ENCODE measurements at regions not wholly inside any gene's neighbourhood (a gene's known extent, or its start where the extent isn't known, plus 50 kb on each side); places are given as distances from the start of the nearest gene placed in this dataset.
A peak's percentile ranks its signal among the peaks of the same experiment; 100 is the strongest.

GRCh38 chr11:131145791-131146190 is 224.6 kb upstream of the NTM start:
- Mint-ChIP-seq H3K27me3 (ENCODE audit: low read depth) (no peaks in the 10 kb centered on the region), H3K9me3 (no peaks in the 10 kb centered on the region), H3K27ac (no peak overlapping the region), H3K36me3 (no peaks in the 10 kb centered on the region), H3K4me3 (no peak overlapping the region), H3K4me1 (no peaks in the 10 kb centered on the region)
- POLR2A ChIA-PET: no interaction called here
- TF ChIP-seq ATF6 (CRISPR knock-in tag; IDR thresholded peaks at IDR 0.05) (no peak), E2F5 (CRISPR knock-in tag; IDR thresholded peaks at IDR 0.05) (no peak)
- CTCF ChIA-PET: no interaction called here
- ATAC-seq (no peak), DNase-seq (ENCODE audit: low spot score) (no peak)

GRCh38 chr11:131146827-131147490 is 223.5 kb upstream of the NTM start:
- Mint-ChIP-seq H3K9me3 (no peaks in the 10 kb centered on the region), H3K27ac (no peak overlapping the region), H3K4me3 (no peak overlapping the region), H3K4me1 (no peaks in the 10 kb centered on the region), H3K27me3 (ENCODE audit: low read depth) (no peaks in the 10 kb centered on the region), H3K36me3 (no peaks in the 10 kb centered on the region)
- no peak for ATAC-seq
- ChIA-PET CTCF (interaction anchor here (2.5 kb wide), 1 partner anchor 82 kb away, joined by 9 read pairs; no protein-coding TSS in a partner anchor), POLR2A (no interaction called here)
- DNase-seq (ENCODE audit: low spot score): no peak
- no peak for TF ChIP-seq SMAD4 (CRISPR knock-in tag; IDR thresholded peaks at IDR 0.05)
- no peak for TF ChIP-seq NFATC4 (CRISPR knock-in tag; IDR thresholded peaks at IDR 0.05)
- TF ChIP-seq ETV6 (CRISPR knock-in tag; IDR thresholded peaks at IDR 0.05): no peak
- TF ChIP-seq CREM (CRISPR knock-in tag; IDR thresholded peaks at IDR 0.05): no peak
- no peak for TF ChIP-seq ZNF232 (CRISPR knock-in tag; IDR thresholded peaks at IDR 0.05)
- TF ChIP-seq ZNF423 (CRISPR knock-in tag; IDR thresholded peaks at IDR 0.05): no peak
- no peak for TF ChIP-seq PRRX2 (CRISPR knock-in tag; IDR thresholded peaks at IDR 0.05)
- TF ChIP-seq MXD4 (CRISPR knock-in tag; IDR thresholded peaks at IDR 0.05; ENCODE audit: borderline replicate concordance): no peak
- TF ChIP-seq JUN (CRISPR knock-in tag; IDR thresholded peaks at IDR 0.05): no peak
- TF ChIP-seq TEAD1 (CRISPR knock-in tag; IDR thresholded peaks at IDR 0.05): no peak
- no peak for TF ChIP-seq MYBL2 (CRISPR knock-in tag; IDR thresholded peaks at IDR 0.05)
- TF ChIP-seq, protein P1, sequence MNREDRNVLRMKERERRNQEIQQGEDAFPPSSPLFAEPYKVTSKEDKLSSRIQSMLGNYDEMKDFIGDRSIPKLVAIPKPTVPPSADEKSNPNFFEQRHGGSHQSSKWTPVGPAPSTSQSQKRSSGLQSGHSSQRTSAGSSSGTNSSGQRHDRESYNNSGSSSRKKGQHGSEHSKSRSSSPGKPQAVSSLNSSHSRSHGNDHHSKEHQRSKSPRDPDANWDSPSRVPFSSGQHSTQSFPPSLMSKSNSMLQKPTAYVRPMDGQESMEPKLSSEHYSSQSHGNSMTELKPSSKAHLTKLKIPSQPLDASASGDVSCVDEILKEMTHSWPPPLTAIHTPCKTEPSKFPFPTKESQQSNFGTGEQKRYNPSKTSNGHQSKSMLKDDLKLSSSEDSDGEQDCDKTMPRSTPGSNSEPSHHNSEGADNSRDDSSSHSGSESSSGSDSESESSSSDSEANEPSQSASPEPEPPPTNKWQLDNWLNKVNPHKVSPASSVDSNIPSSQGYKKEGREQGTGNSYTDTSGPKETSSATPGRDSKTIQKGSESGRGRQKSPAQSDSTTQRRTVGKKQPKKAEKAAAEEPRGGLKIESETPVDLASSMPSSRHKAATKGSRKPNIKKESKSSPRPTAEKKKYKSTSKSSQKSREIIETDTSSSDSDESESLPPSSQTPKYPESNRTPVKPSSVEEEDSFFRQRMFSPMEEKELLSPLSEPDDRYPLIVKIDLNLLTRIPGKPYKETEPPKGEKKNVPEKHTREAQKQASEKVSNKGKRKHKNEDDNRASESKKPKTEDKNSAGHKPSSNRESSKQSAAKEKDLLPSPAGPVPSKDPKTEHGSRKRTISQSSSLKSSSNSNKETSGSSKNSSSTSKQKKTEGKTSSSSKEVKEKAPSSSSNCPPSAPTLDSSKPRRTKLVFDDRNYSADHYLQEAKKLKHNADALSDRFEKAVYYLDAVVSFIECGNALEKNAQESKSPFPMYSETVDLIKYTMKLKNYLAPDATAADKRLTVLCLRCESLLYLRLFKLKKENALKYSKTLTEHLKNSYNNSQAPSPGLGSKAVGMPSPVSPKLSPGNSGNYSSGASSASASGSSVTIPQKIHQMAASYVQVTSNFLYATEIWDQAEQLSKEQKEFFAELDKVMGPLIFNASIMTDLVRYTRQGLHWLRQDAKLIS (CRISPR knock-in tag; IDR thresholded peaks at IDR 0.05; ENCODE audit: borderline replicate concordance): no peak
- TF ChIP-seq MAX (CRISPR knock-in tag; IDR thresholded peaks at IDR 0.05): no peak

DNA sequence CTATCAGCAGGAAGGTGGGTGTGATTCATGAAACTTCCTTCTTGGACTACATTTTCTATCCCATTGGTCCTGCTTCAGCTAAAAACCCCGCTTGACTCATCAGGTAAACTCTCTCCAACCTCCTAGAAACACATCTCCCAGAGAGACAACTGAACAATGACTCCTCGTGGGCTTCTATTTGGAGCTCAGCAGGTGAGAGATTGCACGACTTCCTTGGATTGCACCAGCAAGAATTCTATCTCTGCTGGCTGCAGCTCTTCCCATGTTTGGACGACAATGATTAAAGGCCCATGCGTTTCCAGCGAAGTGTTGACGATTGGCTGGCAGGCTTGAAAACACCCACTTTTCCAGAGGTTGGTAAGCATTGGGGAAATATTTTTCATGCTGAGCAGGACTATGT is 216.1 kb upstream of the NTM start:
- no peak overlapping the region for H3K4me3 Mint-ChIP-seq
- no peak for TF ChIP-seq ZNF317 (CRISPR knock-in tag; IDR thresholded peaks at IDR 0.05; ENCODE audit: borderline replicate concordance, low read depth)
- no peak for TF ChIP-seq RORB (CRISPR knock-in tag; IDR thresholded peaks at IDR 0.05)
- TF ChIP-seq ARID4B (CRISPR knock-in tag; IDR thresholded peaks at IDR 0.05; ENCODE audit: borderline replicate concordance): no peak
- TF ChIP-seq ETV6 (CRISPR knock-in tag; IDR thresholded peaks at IDR 0.05): no peak
- no peak for TF ChIP-seq AR (CRISPR knock-in tag; IDR thresholded peaks at IDR 0.05)

More for the DNA sequence above, 216.1 kb upstream of the NTM start:
- DNase-seq (ENCODE audit: low spot score) (no peak), ATAC-seq (peak; percentile 46)
- Mint-ChIP-seq H3K9me3 (no peaks in the 10 kb centered on the region), H3K27ac (peak overlapping the region; percentile 38; the same call in 1 of the 2 replicates), H3K4me1 (peaks cover 10% of the 10 kb centered on the region), H3K36me3 (no peaks in the 10 kb centered on the region), H3K27me3 (ENCODE audit: low read depth) (no peaks in the 10 kb centered on the region)
- ChIA-PET POLR2A (no interaction called here), CTCF (interaction anchor here (0.8 to 1.6 kb wide), 3 partner anchors 84 to 350 kb away, joined by 3 to 5 read pairs (median 4); no protein-coding TSS in a partner anchor)
